ENCODE measurements at regions not wholly inside any gene's neighbourhood (a gene's known extent, or its start where the extent isn't known, plus 50 kb on each side); places are given as distances from the start of the nearest gene placed in this dataset.
A peak's percentile ranks its signal among the peaks of the same experiment; 100 is the strongest.
"Not testable (repeated sequence)": the region's sequence is repeated elsewhere in the genome, so short reads cannot be mapped to it uniquely, and the experiment has no call there.

DNA sequence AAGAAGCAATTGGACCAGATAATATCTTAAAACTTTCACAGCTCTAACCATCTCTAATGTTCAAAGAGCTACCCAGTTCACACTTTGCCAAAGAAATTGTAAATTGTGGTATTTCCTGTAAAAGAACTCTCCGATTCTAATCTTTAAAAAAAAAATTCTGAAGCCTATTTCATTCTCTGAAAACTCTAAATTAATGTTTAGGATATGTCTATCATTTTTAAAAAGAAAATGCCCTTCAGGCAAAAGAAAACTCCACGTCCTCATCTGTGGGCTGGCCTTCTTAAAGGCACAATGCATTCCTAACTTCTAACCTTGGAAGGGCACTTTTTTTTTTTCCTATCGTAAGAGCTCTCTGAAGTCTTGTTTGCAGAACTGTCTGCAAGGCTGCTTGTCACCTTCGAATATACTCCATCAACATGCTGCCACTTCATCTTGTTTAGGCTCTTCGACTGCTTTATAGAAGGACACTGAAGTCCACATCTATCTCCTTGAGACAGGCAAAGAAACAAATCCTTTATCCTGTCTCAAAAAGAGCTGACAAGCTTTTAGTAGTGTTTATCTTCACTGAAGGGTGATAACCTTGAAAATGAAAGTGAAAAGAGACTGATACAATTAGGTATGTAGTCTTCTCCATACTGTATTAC is 124.3 kb upstream of the SLC39A10 start:
- Histone ChIP-seq H3K4me1 (peaks cover 44 to 65% (median 57%) of the 10 kb centered on the region in 6 donors), H3K27ac (peak overlapping the region; percentile 17 to 88 (median 74)), H3K27me3 (replicated peaks in 1 of 7) (no peaks in the 10 kb centered on the region), H3K36me3 (no peaks in the 10 kb centered on the region), H3K9me3 (no peaks in the 10 kb centered on the region), H3K4me3 (peak overlapping the region in 7 of 8 donors; percentile 9 to 61 (median 20))
- no peak for DNase-seq
- TF ChIP-seq, protein P1, sequence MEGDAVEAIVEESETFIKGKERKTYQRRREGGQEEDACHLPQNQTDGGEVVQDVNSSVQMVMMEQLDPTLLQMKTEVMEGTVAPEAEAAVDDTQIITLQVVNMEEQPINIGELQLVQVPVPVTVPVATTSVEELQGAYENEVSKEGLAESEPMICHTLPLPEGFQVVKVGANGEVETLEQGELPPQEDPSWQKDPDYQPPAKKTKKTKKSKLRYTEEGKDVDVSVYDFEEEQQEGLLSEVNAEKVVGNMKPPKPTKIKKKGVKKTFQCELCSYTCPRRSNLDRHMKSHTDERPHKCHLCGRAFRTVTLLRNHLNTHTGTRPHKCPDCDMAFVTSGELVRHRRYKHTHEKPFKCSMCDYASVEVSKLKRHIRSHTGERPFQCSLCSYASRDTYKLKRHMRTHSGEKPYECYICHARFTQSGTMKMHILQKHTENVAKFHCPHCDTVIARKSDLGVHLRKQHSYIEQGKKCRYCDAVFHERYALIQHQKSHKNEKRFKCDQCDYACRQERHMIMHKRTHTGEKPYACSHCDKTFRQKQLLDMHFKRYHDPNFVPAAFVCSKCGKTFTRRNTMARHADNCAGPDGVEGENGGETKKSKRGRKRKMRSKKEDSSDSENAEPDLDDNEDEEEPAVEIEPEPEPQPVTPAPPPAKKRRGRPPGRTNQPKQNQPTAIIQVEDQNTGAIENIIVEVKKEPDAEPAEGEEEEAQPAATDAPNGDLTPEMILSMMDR (IDR thresholded peaks at IDR 0.05 in 8 of 11, conservative IDR thresholded peaks at IDR 0.05 in 3 of 11): no peak
- TF ChIP-seq POLR2AphosphoS5 (IDR thresholded peaks at IDR 0.05) (no peak), POLR2A (IDR thresholded peaks at IDR 0.05) (no peak)
- intact Hi-C loops (cut with DNase I; ENCODE audit: low total_unique reads): no loop called here
- WGBS, 5 donors: 4 to 9% (median 5%) methylated on average over 5 of the region's 5 CpGs

DNA sequence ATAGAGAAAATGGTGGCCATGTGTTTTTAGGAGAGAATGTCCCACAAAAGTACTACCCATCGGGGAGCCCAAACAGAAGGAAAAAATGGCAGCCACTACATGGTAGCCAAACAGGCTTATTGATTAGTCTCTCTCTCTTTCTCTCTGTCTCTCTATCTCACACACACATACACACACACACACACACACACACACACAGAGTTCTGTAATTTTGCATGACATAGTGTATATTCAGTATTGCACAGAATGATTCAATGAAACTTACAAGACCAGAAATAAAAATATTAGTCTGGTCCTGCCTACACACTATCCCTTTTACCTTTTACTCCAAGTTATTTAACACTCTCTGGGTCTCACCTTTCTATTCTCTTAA is 124.8 kb upstream of the SLC39A10 start:
- Histone ChIP-seq H3K4me1 (peaks cover 44 to 60% (median 57%) of the 10 kb centered on the region in 6 donors), H3K27ac (peak overlapping the region in 7 of 8 donors; percentile 61 to 88 (median 74)), H3K4me3 (peak overlapping the region in 2 of 8 donors; percentile 31 to 61), H3K36me3 (no peaks in the 10 kb centered on the region), H3K9me3 (no peaks in the 10 kb centered on the region), H3K27me3 (replicated peaks in 1 of 7) (no peaks in the 10 kb centered on the region)
- no peak for DNase-seq
- intact Hi-C loops (cut with DNase I; ENCODE audit: low total_unique reads): no loop called here
- TF ChIP-seq, protein P1 (IDR thresholded peaks at IDR 0.05 in 8 of 11, conservative IDR thresholded peaks at IDR 0.05 in 3 of 11): no peak
- no peak for TF ChIP-seq POLR2AphosphoS5 (IDR thresholded peaks at IDR 0.05)
- 81 to 100% (median 94%) methylated on average over 1 of the region's 1 CpG for WGBS, 5 donors

DNA sequence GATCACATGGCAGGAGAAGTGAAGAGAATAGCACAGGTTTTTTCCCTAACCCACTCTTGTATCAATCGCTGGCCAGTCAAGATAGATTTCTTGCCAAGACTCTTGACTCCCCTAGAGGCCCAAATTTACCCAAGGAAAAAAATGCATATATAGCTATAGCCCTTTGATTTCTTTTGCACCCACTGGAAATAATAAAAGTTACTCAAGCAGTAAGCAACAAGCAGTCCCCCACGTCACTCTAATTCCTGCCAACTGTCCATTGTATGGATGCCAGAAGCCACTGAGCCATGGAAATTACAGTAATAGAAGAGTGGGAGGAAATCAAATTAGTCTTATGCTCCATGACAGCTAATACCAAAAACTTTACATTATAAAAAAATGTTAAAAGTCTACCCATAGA is 125.3 kb upstream of the SLC39A10 start:
- H3K27me3 ChIP-seq (replicated peaks in 1 of 7): no peaks in the 10 kb centered on the region
- WGBS, 5 donors: 60 to 85% (median 73%) methylated on average over 2 of the region's 2 CpGs
- H3K4me3 ChIP-seq: no peak overlapping the region
- H3K27ac ChIP-seq: peak overlapping the region in 5 of 8 donors; percentile 67 to 88 (median 75)
- peaks cover 42 to 55% (median 52%) of the 10 kb centered on the region in 6 donors for H3K4me1 ChIP-seq
- DNase-seq: no peak
- TF ChIP-seq POLR2AphosphoS5 (IDR thresholded peaks at IDR 0.05) (no peak), POLR2A (IDR thresholded peaks at IDR 0.05) (no peak)
- TF ChIP-seq, protein P1 (IDR thresholded peaks at IDR 0.05 in 8 of 11, conservative IDR thresholded peaks at IDR 0.05 in 3 of 11): no peak
- no peaks in the 10 kb centered on the region for H3K9me3 ChIP-seq
- intact Hi-C loops (cut with DNase I; ENCODE audit: low total_unique reads): no loop called here
- H3K36me3 ChIP-seq: no peaks in the 10 kb centered on the region

DNA sequence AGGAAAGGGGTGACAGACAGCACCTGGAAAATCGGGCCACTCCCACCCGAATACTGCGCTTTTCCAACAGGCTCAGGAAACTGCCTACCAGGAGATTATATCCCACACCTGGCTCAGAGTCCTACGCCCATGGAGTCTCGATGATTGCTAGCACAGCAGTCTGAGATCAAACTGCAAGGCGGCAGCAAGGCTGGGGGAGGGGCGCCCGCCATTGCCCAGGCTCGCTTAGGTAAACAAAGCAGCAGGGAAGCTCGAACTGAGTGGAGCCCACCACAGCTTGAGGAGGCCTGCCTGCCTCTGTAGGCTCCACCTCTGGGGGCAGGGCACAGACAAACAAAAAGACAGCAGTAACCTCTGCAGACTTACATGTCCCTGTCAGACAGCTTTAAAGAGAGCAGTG is 133.8 kb upstream of the SLC39A10 start:
- H3K36me3 ChIP-seq; DNase-seq; H3K9me3 ChIP-seq; H3K4me3 ChIP-seq; intact Hi-C loops (cut with DNase I; ENCODE audit: low total_unique reads); H3K4me1 ChIP-seq; H3K27ac ChIP-seq; H3K27me3 ChIP-seq (replicated peaks in 1 of 7): not testable (repeated sequence)
- WGBS, 5 donors: 83 to 94% (median 91%) methylated on average over 9 to 10 of the region's 10 CpGs

Data from spleen (tissue), 11 donors.